ENCODE measurements at regions not wholly inside any gene's neighbourhood (a gene's known extent, or its start where the extent isn't known, plus 50 kb on each side); places are given as distances from the start of the nearest gene placed in this dataset.

GRCh38 chr4:108450236-108450898 lies 170.0 kb upstream of the RPL34 start:
- ChIA-PET POLR2A (interaction anchor here (0.9 to 1.0 kb wide), 2 partner anchors 21 to 130 kb away, joined by 3 to 4 read pairs; no protein-coding TSS in a partner anchor), CTCF (ENCODE audit: unreplicated experiment) (no interaction called here)
- no peak overlapping the region for H3K4me3 ChIP-seq (ENCODE audit: low read depth, low read length, poor library complexity, severe bottlenecking)
- no peak for DNase-seq (ENCODE audit: low spot score)
- no peaks in the 10 kb centered on the region for H3K9me3 ChIP-seq (ENCODE audit: low read length)
- no peaks in the 10 kb centered on the region for H3K9me2 ChIP-seq (ENCODE audit: insufficient read depth, low read length)
- intact Hi-C loops (cut with micrococcal nuclease; ENCODE audit: unreplicated experiment) = no loop called here
- no peaks in the 10 kb centered on the region for H3K4me1 ChIP-seq (ENCODE audit: insufficient read depth, low read length, poor library complexity, severe bottlenecking)
- no peaks in the 10 kb centered on the region for H4K20me1 ChIP-seq (ENCODE audit: insufficient read depth, low read length)
- H3K79me2 ChIP-seq (ENCODE audit: insufficient read depth, low read depth, low read length) = no peaks in the 10 kb centered on the region
- TF ChIP-seq CTCF (conservative IDR thresholded peaks at IDR 0.05; ENCODE audit: low read length) (no peak), EZH2phosphoT487 (IDR thresholded peaks at IDR 0.05; ENCODE audit: borderline replicate concordance, low read depth, low read length) (no peak)
- BruUV-seq (replicated peaks) = no TSS peak
- no peaks in the 10 kb centered on the region for H3K36me3 ChIP-seq (ENCODE audit: insufficient read depth, low read length)
- H2AFZ ChIP-seq (ENCODE audit: low read length) = no peak overlapping the region
- H3K27ac ChIP-seq (ENCODE audit: low read depth, low read length, poor library complexity, severe bottlenecking) = no peak overlapping the region
- no peak overlapping the region for H3K4me2 ChIP-seq (ENCODE audit: low read length)

GRCh38 chr4:108449129-108449528 lies 171.2 kb upstream of the RPL34 start:
- TF ChIP-seq EZH2phosphoT487 (IDR thresholded peaks at IDR 0.05; ENCODE audit: borderline replicate concordance, low read depth, low read length) (no peak), CTCF (conservative IDR thresholded peaks at IDR 0.05; ENCODE audit: low read length) (no peak)
- no peaks in the 10 kb centered on the region for H4K20me1 ChIP-seq (ENCODE audit: insufficient read depth, low read length)
- H2AFZ ChIP-seq (ENCODE audit: low read length) = no peak overlapping the region
- H3K27ac ChIP-seq (ENCODE audit: low read depth, low read length, poor library complexity, severe bottlenecking) = no peak overlapping the region
- H3K36me3 ChIP-seq (ENCODE audit: insufficient read depth, low read length) = no peaks in the 10 kb centered on the region
- no peak overlapping the region for H3K4me2 ChIP-seq (ENCODE audit: low read length)
- H3K4me3 ChIP-seq (ENCODE audit: low read depth, low read length, poor library complexity, severe bottlenecking) = no peak overlapping the region
- H3K9me3 ChIP-seq (ENCODE audit: low read length) = no peaks in the 10 kb centered on the region
- no peaks in the 10 kb centered on the region for H3K79me2 ChIP-seq (ENCODE audit: insufficient read depth, low read depth, low read length)
- POLR2A ChIA-PET = interaction anchor here (0.5 to 0.9 kb wide), 5 partner anchors 18 to 241 kb away, joined by 3 to 6 read pairs (median 3); no protein-coding TSS in a partner anchor
- intact Hi-C loops (cut with micrococcal nuclease; ENCODE audit: unreplicated experiment) = no loop called here
- DNase-seq (ENCODE audit: low spot score) = no peak
- CTCF ChIA-PET (ENCODE audit: unreplicated experiment) = no interaction called here
- no TSS peak for BruUV-seq (replicated peaks)
- H3K9me2 ChIP-seq (ENCODE audit: insufficient read depth, low read length) = no peaks in the 10 kb centered on the region
- no peaks in the 10 kb centered on the region for H3K4me1 ChIP-seq (ENCODE audit: insufficient read depth, low read length, poor library complexity, severe bottlenecking)

- no peak for TF ChIP-seq EZH2phosphoT487 (IDR thresholded peaks at IDR 0.05; ENCODE audit: borderline replicate concordance, low read depth, low read length)
- no peak for TF ChIP-seq CTCF (conservative IDR thresholded peaks at IDR 0.05; ENCODE audit: low read length)
- intact Hi-C loops (cut with micrococcal nuclease; ENCODE audit: unreplicated experiment) = no loop called here
- no peak overlapping the region for H3K27ac ChIP-seq (ENCODE audit: low read depth, low read length, poor library complexity, severe bottlenecking)
- no peaks in the 10 kb centered on the region for H3K36me3 ChIP-seq (ENCODE audit: insufficient read depth, low read length)
- H3K9me2 ChIP-seq (ENCODE audit: insufficient read depth, low read length) = no peaks in the 10 kb centered on the region
- H2AFZ ChIP-seq (ENCODE audit: low read length) = no peak overlapping the region
- CTCF ChIA-PET (ENCODE audit: unreplicated experiment) = no interaction called here
- no peaks in the 10 kb centered on the region for H3K79me2 ChIP-seq (ENCODE audit: insufficient read depth, low read depth, low read length)
- no TSS peak for BruUV-seq (replicated peaks)
- H3K4me1 ChIP-seq (ENCODE audit: insufficient read depth, low read length, poor library complexity, severe bottlenecking) = no peaks in the 10 kb centered on the region
- H3K4me2 ChIP-seq (ENCODE audit: low read length) = no peak overlapping the region
- H3K4me3 ChIP-seq (ENCODE audit: low read depth, low read length, poor library complexity, severe bottlenecking) = no peak overlapping the region
- H4K20me1 ChIP-seq (ENCODE audit: insufficient read depth, low read length) = no peaks in the 10 kb centered on the region
- H3K9me3 ChIP-seq (ENCODE audit: low read length) = no peaks in the 10 kb centered on the region
- no peak for DNase-seq (ENCODE audit: low spot score)
- POLR2A ChIA-PET = no interaction called here
Measured at GRCh38 chr4:108446556-108446955, 173.8 kb upstream of the RPL34 start.

Measured in OCI-LY7 (cell line).